AG04450 (cell line): ENCODE measurements at regions not wholly inside any gene's neighbourhood (a gene's known extent, or its start where the extent isn't known, plus 50 kb on each side); places are given as distances from the start of the nearest gene placed in this dataset.
"Not testable (repeated sequence)": the region's sequence is repeated elsewhere in the genome, so short reads cannot be mapped to it uniquely, and the experiment has no call there.

Experiments used
- CTCF ChIA-PET: fragments of 300-600, 350-600 bp; formaldehyde crosslinking; extraction: SDS; loops from one replicate; lab custom pipeline; 2022; ENCODE audit warnings: antibody characterized with exemption, inconsistent platforms; lab: Charles Lee
- POLR2A ChIA-PET: fragments of 350-600 bp; formaldehyde crosslinking; extraction: SDS; loops from one replicate; lab custom pipeline; 2021; ENCODE audit warnings: antibody characterized with exemption, inconsistent platforms; lab: Yijun Ruan, JAX
- DNase-seq: peaks from one replicate; pipeline ENCODE4 v3.0.0-alpha.2; 2011; ENCODE audit warnings: low read depth, low spot score
- H3K27ac ChIP-seq: one replicate; pipeline ENCODE4 v1.5.1; 2012; ENCODE audit warnings: low read depth, low read length, control low read depth
- H3K27me3 ChIP-seq: one replicate; pipeline ENCODE4 v1.6.0; 2012; ENCODE audit warnings: low read length; ENCODE audit not compliant: control insufficient read depth, insufficient read depth
- H3K4me3 ChIP-seq: 2 replicates; pipeline ENCODE4 v1.5.1; 2011; ENCODE audit warnings: mild to moderate bottlenecking, low read depth, low read length, control low read depth
- H3K9me3 ChIP-seq: 2 replicates; pipeline ENCODE4 v1.5.1; 2012; ENCODE audit warnings: low read length; ENCODE audit not compliant: control insufficient read depth, insufficient read depth
- CTCF ChIP-seq: IDR thresholded peaks from 2 replicates; pipeline ENCODE4 v1.5.1; 2011; ENCODE audit warnings: low read depth, low read length, control low read depth, inconsistent platforms

GRCh38 chr15:79562403-79562815 is 130.3 kb downstream of the MINAR1 start:
- no peak overlapping the region for H3K27ac ChIP-seq
- POLR2A ChIA-PET, result no interaction called here
- no peak overlapping the region for H3K4me3 ChIP-seq
- CTCF ChIA-PET, result no interaction called here
- no peak for DNase-seq
- peaks cover 5% of the 10 kb centered on the region for H3K27me3 ChIP-seq
- no peaks in the 10 kb centered on the region; the same call in 1 of the 2 replicates for H3K9me3 ChIP-seq
- TF ChIP-seq CTCF, result no peak

GRCh38 chr15:79562899-79563298 is 130.8 kb downstream of the MINAR1 start:
- no peak overlapping the region for H3K4me3 ChIP-seq
- no peak overlapping the region for H3K27ac ChIP-seq
- H3K27me3 ChIP-seq, result peaks cover 5% of the 10 kb centered on the region
- ChIA-PET CTCF (no interaction called here), POLR2A (no interaction called here)
- DNase-seq, result no peak
- TF ChIP-seq CTCF, result no peak
- H3K9me3 ChIP-seq, result no peaks in the 10 kb centered on the region; the same call in 1 of the 2 replicates

- Histone ChIP-seq H3K27me3 (no peaks in the 10 kb centered on the region), H3K4me3 (no peak overlapping the region), H3K9me3 (no peaks in the 10 kb centered on the region), H3K27ac (no peak overlapping the region)
- DNase-seq, result no peak
- ChIA-PET POLR2A (no interaction called here), CTCF (no interaction called here)
- no peak for TF ChIP-seq CTCF
Measured at GRCh38 chr15:79570004-79570403, 137.9 kb downstream of the MINAR1 start.

GRCh38 chr15:79572691-79573404 is 140.7 kb downstream of the MINAR1 start:
- CTCF ChIA-PET, result no interaction called here
- Histone ChIP-seq H3K27ac (no peak overlapping the region), H3K27me3 (no peaks in the 10 kb centered on the region), H3K4me3 (no peak overlapping the region), H3K9me3 (no peaks in the 10 kb centered on the region)
- POLR2A ChIA-PET, result no interaction called here
- no peak for DNase-seq
- no peak for TF ChIP-seq CTCF

- H3K4me3 ChIP-seq, DNase-seq, H3K27ac ChIP-seq, H3K9me3 ChIP-seq, H3K27me3 ChIP-seq, CTCF ChIA-PET, POLR2A ChIA-PET: not testable (repeated sequence)
Measured at GRCh38 chr15:79574431-79575273, 142.5 kb downstream of the MINAR1 start.
